Pulmonary artery endothelial cell (primary cell): ENCODE measurements at regions not wholly inside any gene's neighbourhood (a gene's known extent, or its start where the extent isn't known, plus 50 kb on each side); places are given as distances from the start of the nearest gene placed in this dataset.
"Not testable (repeated sequence)": the region's sequence is repeated elsewhere in the genome, so short reads cannot be mapped to it uniquely, and the experiment has no call there.

Experiments used
- DNase-seq: peaks from one replicate; pipeline ENCODE4 v3.0.0-alpha.2; 2011; ENCODE audit warnings: low read depth, low spot score

- DNase-seq: no peak
These were observed 1794.8 kb downstream of the MRPL39 start for GRCh38 chr21:23812485-23812884.

- DNase-seq: no peak
These were observed 1795.5 kb downstream of the MRPL39 start for GRCh38 chr21:23811805-23812204.

GRCh38 chr21:23809573-23809972, 1797.7 kb downstream of the MRPL39 start:
- DNase-seq: no peak

GRCh38 chr21:23806966-23807548, 1800.2 kb downstream of the MRPL39 start:
- DNase-seq: not testable (repeated sequence)

- no peak for DNase-seq
These were observed 1802.4 kb downstream of the MRPL39 start for GRCh38 chr21:23804866-23805265.

GRCh38 chr21:23801292-23801691, 1806.0 kb downstream of the MRPL39 start:
- DNase-seq: no peak

- no peak for DNase-seq
These were observed 1807.9 kb downstream of the MRPL39 start for GRCh38 chr21:23799376-23799775.

GRCh38 chr21:23792300-23792699, 1815.0 kb downstream of the MRPL39 start:
- no peak for DNase-seq

- no peak for DNase-seq
These were observed 1817.4 kb downstream of the MRPL39 start for GRCh38 chr21:23789864-23790263.

GRCh38 chr21:23780326-23780725, 1827.0 kb downstream of the MRPL39 start:
- DNase-seq: no peak

GRCh38 chr21:23743821-23744220, 1863.5 kb downstream of the MRPL39 start:
- no peak for DNase-seq

GRCh38 chr21:23740463-23740862, 1866.8 kb downstream of the MRPL39 start:
- no peak for DNase-seq

GRCh38 chr21:23732776-23733175, 1874.5 kb downstream of the MRPL39 start:
- DNase-seq: no peak

GRCh38 chr21:23729331-23729730, 1878.0 kb downstream of the MRPL39 start:
- DNase-seq: no peak

GRCh38 chr21:23725576-23725975, 1881.7 kb downstream of the MRPL39 start:
- DNase-seq: no peak

- DNase-seq: no peak
These were observed 1888.6 kb downstream of the MRPL39 start for GRCh38 chr21:23718446-23719285.

- DNase-seq: no peak
These were observed 1895.1 kb downstream of the MRPL39 start for GRCh38 chr21:23712166-23712565.

- no peak for DNase-seq
These were observed 1900.8 kb downstream of the MRPL39 start for GRCh38 chr21:23706431-23706830.

GRCh38 chr21:23699402-23699801, 1907.9 kb downstream of the MRPL39 start:
- DNase-seq: no peak

- DNase-seq: no peak
These were observed 1908.7 kb downstream of the MRPL39 start for GRCh38 chr21:23698619-23699018.

GRCh38 chr21:23695443-23695842, 1911.8 kb downstream of the MRPL39 start:
- DNase-seq: no peak

- DNase-seq: no peak
These were observed 1912.9 kb downstream of the MRPL39 start for GRCh38 chr21:23694390-23694789.

- no peak for DNase-seq
These were observed 1917.0 kb downstream of the MRPL39 start for GRCh38 chr21:23690316-23690715.
